Stomach (tissue), 4 donors: ENCODE measurements at regions not wholly inside any gene's neighbourhood (a gene's known extent, or its start where the extent isn't known, plus 50 kb on each side); places are given as distances from the start of the nearest gene placed in this dataset.

ENCODE experiments used
- POLR2AphosphoS5 ChIP-seq, 3 donors: sonication (generic); formaldehyde crosslinking; IDR thresholded peaks; one replicate each; pipeline ENCODE4 v1.6.1; 2016; ENCODE audit warnings: antibody characterized with exemption in 3 of 3
- TF ChIP-seq, protein P1 (sequence below), 7 experiments: fragments of 450-650 bp in 4 of 7; fragments of 200-600 bp in 3 of 7; sonication (generic) in 3 of 7; IDR thresholded peaks; one replicate each; pipeline ENCODE4 v1.5.1; 2016 to 2019; ENCODE audit warnings: antibody characterized with exemption in 7 of 7, control low read depth in 2 of 7, mild to moderate bottlenecking in 1 of 7

- TF ChIP-seq, protein P1, sequence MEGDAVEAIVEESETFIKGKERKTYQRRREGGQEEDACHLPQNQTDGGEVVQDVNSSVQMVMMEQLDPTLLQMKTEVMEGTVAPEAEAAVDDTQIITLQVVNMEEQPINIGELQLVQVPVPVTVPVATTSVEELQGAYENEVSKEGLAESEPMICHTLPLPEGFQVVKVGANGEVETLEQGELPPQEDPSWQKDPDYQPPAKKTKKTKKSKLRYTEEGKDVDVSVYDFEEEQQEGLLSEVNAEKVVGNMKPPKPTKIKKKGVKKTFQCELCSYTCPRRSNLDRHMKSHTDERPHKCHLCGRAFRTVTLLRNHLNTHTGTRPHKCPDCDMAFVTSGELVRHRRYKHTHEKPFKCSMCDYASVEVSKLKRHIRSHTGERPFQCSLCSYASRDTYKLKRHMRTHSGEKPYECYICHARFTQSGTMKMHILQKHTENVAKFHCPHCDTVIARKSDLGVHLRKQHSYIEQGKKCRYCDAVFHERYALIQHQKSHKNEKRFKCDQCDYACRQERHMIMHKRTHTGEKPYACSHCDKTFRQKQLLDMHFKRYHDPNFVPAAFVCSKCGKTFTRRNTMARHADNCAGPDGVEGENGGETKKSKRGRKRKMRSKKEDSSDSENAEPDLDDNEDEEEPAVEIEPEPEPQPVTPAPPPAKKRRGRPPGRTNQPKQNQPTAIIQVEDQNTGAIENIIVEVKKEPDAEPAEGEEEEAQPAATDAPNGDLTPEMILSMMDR (IDR thresholded peaks at IDR 0.05) = no peak
- TF ChIP-seq POLR2AphosphoS5 (IDR thresholded peaks at IDR 0.05) = no peak
Observed at GRCh38 chr1:58999676-59000075, 215.8 kb upstream of the JUN start.
